ENCODE measurements at regions not wholly inside any gene's neighbourhood (a gene's known extent, or its start where the extent isn't known, plus 50 kb on each side); places are given as distances from the start of the nearest gene placed in this dataset.
"Not testable (repeated sequence)": the region's sequence is repeated elsewhere in the genome, so short reads cannot be mapped to it uniquely, and the experiment has no call there.

GRCh38 chr10:109729895-109730294, 193.4 kb downstream of the XPNPEP1 start:
- not testable (repeated sequence) for DNase-seq (ENCODE audit: low read depth)

- no peak for DNase-seq (ENCODE audit: low read depth)
Observed at GRCh38 chr10:109727436-109727835, 195.9 kb downstream of the XPNPEP1 start.

GRCh38 chr10:109726473-109726872, 196.8 kb downstream of the XPNPEP1 start:
- DNase-seq (ENCODE audit: low read depth) = no peak

GRCh38 chr10:109723305-109723704, 200.0 kb downstream of the XPNPEP1 start:
- no peak for DNase-seq (ENCODE audit: low read depth)

GRCh38 chr10:109721453-109722064, 201.8 kb downstream of the XPNPEP1 start:
- DNase-seq (ENCODE audit: low read depth) = no peak

GRCh38 chr10:109706026-109706560, 217.2 kb downstream of the XPNPEP1 start:
- no peak for DNase-seq (ENCODE audit: low read depth)

- DNase-seq (ENCODE audit: low read depth) = no peak
Observed at GRCh38 chr10:109701633-109702215, 221.6 kb downstream of the XPNPEP1 start.

- no peak for DNase-seq (ENCODE audit: low read depth)
Observed at GRCh38 chr10:109698882-109699664, 224.2 kb downstream of the XPNPEP1 start.

GRCh38 chr10:109698086-109698485, 225.2 kb downstream of the XPNPEP1 start:
- DNase-seq (ENCODE audit: low read depth) = no peak

GRCh38 chr10:109696981-109697775, 226.1 kb downstream of the XPNPEP1 start:
- DNase-seq (ENCODE audit: low read depth) = no peak

- DNase-seq (ENCODE audit: low read depth) = no peak
Observed at GRCh38 chr10:109696462-109696861, 226.8 kb downstream of the XPNPEP1 start.

- DNase-seq (ENCODE audit: low read depth) = no peak
Observed at GRCh38 chr10:109695988-109696387, 227.3 kb downstream of the XPNPEP1 start.

- DNase-seq (ENCODE audit: low read depth) = no peak
Observed at GRCh38 chr10:109689785-109690184, 233.5 kb downstream of the XPNPEP1 start.

- DNase-seq (ENCODE audit: low read depth) = no peak
Observed at GRCh38 chr10:109679478-109679877, 243.8 kb downstream of the XPNPEP1 start.

- DNase-seq (ENCODE audit: low read depth) = no peak
Observed at GRCh38 chr10:109678857-109679256, 244.5 kb downstream of the XPNPEP1 start.

- DNase-seq (ENCODE audit: low read depth) = no peak
Observed at GRCh38 chr10:109676703-109677102, 246.6 kb downstream of the XPNPEP1 start.

GRCh38 chr10:109668703-109669102, 254.6 kb downstream of the XPNPEP1 start:
- DNase-seq (ENCODE audit: low read depth) = no peak

- no peak for DNase-seq (ENCODE audit: low read depth)
Observed at GRCh38 chr10:109668154-109668665, 255.1 kb downstream of the XPNPEP1 start.

- no peak for DNase-seq (ENCODE audit: low read depth)
Observed at GRCh38 chr10:109665321-109665720, 258.0 kb downstream of the XPNPEP1 start.

- DNase-seq (ENCODE audit: low read depth) = no peak
Observed at GRCh38 chr10:109664554-109664953, 258.8 kb downstream of the XPNPEP1 start.

GRCh38 chr10:109663122-109663521, 260.2 kb downstream of the XPNPEP1 start:
- DNase-seq (ENCODE audit: low read depth) = no peak

GRCh38 chr10:109652612-109653011, 270.7 kb downstream of the XPNPEP1 start:
- not testable (repeated sequence) for DNase-seq (ENCODE audit: low read depth)

Measured in HS-27A (cell line).